T follicular helper cell (primary cell): ENCODE measurements at regions not wholly inside any gene's neighbourhood (a gene's known extent, or its start where the extent isn't known, plus 50 kb on each side); places are given as distances from the start of the nearest gene placed in this dataset.

ENCODE experiments used
- DNase-seq: peaks from one replicate; pipeline ENCODE4 v3.0.0-alpha.2; 2020; ENCODE audit warnings: low read depth

GRCh38 chr13:105231579-105231978 is 1303.9 kb downstream of the EFNB2 start:
- DNase-seq: no peak

- DNase-seq: no peak
These were observed 1314.6 kb downstream of the EFNB2 start for GRCh38 chr13:105220881-105221280.

GRCh38 chr13:105220063-105220462 is 1315.4 kb downstream of the EFNB2 start:
- no peak for DNase-seq

GRCh38 chr13:105219651-105220050 is 1315.8 kb downstream of the EFNB2 start:
- no peak for DNase-seq

- DNase-seq: no peak
These were observed 1322.0 kb downstream of the EFNB2 start for GRCh38 chr13:105213512-105213911.

GRCh38 chr13:105207572-105208293 is 1327.7 kb downstream of the EFNB2 start:
- no peak for DNase-seq

GRCh38 chr13:105202354-105202753 is 1333.1 kb downstream of the EFNB2 start:
- no peak for DNase-seq

- DNase-seq: no peak
These were observed 1334.1 kb downstream of the EFNB2 start for GRCh38 chr13:105201351-105201750.

GRCh38 chr13:105200181-105200580 is 1335.3 kb downstream of the EFNB2 start:
- DNase-seq: no peak

- DNase-seq: no peak
These were observed 1339.4 kb downstream of the EFNB2 start for GRCh38 chr13:105196052-105196451.

GRCh38 chr13:105193026-105193425 is 1342.4 kb downstream of the EFNB2 start:
- DNase-seq: no peak

GRCh38 chr13:105184201-105184600 is 1351.3 kb downstream of the EFNB2 start:
- no peak for DNase-seq

- no peak for DNase-seq
These were observed 1358.1 kb downstream of the EFNB2 start for GRCh38 chr13:105177265-105177900.

GRCh38 chr13:105170438-105170837 is 1365.0 kb downstream of the EFNB2 start:
- DNase-seq: no peak

- no peak for DNase-seq
These were observed 1367.2 kb downstream of the EFNB2 start for GRCh38 chr13:105168295-105168694.

- no peak for DNase-seq
These were observed 1368.1 kb downstream of the EFNB2 start for GRCh38 chr13:105167385-105167784.

GRCh38 chr13:105165449-105166125 is 1369.9 kb downstream of the EFNB2 start:
- DNase-seq: no peak

GRCh38 chr13:105159841-105160240 is 1375.6 kb downstream of the EFNB2 start:
- no peak for DNase-seq

- DNase-seq: no peak
These were observed 1381.9 kb downstream of the EFNB2 start for GRCh38 chr13:105153611-105154010.

- DNase-seq: no peak
These were observed 1383.8 kb downstream of the EFNB2 start for GRCh38 chr13:105151639-105152038.

- DNase-seq: no peak
These were observed 1388.0 kb downstream of the EFNB2 start for GRCh38 chr13:105147461-105147860.

- DNase-seq: no peak
These were observed 1390.5 kb downstream of the EFNB2 start for GRCh38 chr13:105144936-105145335.

- DNase-seq: no peak
These were observed 1391.4 kb downstream of the EFNB2 start for GRCh38 chr13:105144020-105144419.
